GM21737 (cell line): ENCODE measurements at regions not wholly inside any gene's neighbourhood (a gene's known extent, or its start where the extent isn't known, plus 50 kb on each side); places are given as distances from the start of the nearest gene placed in this dataset.

ENCODE experiments used
- ATAC-seq: cut with Tn5 transposase; IDR thresholded peaks from one replicate; pipeline ENCODE4 v1.9.1; 2021; ENCODE audit warnings: mild to moderate bottlenecking, moderate library complexity; ENCODE audit not compliant: unreplicated experiment

GRCh38 chr22:48256776-48257684, 1494.6 kb downstream of the TBC1D22A start:
- ATAC-seq, result no peak

- no peak for ATAC-seq
Observed at GRCh38 chr22:48256041-48256739, 1493.7 kb downstream of the TBC1D22A start.

GRCh38 chr22:48254311-48254873, 1491.9 kb downstream of the TBC1D22A start:
- no peak for ATAC-seq

GRCh38 chr22:48253573-48253972, 1491.1 kb downstream of the TBC1D22A start:
- no peak for ATAC-seq

- ATAC-seq, result no peak
Observed at GRCh38 chr22:48253136-48253535, 1490.7 kb downstream of the TBC1D22A start.

GRCh38 chr22:48251629-48252028, 1489.2 kb downstream of the TBC1D22A start:
- no peak for ATAC-seq

GRCh38 chr22:48250937-48251530, 1488.6 kb downstream of the TBC1D22A start:
- ATAC-seq, result no peak

GRCh38 chr22:48250286-48250895, 1487.9 kb downstream of the TBC1D22A start:
- ATAC-seq, result no peak

- ATAC-seq, result no peak
Observed at GRCh38 chr22:48249713-48250268, 1487.3 kb downstream of the TBC1D22A start.

- ATAC-seq, result no peak
Observed at GRCh38 chr22:48248901-48249455, 1486.5 kb downstream of the TBC1D22A start.

GRCh38 chr22:48247829-48248228, 1485.4 kb downstream of the TBC1D22A start:
- no peak for ATAC-seq

GRCh38 chr22:48245196-48245485, 1482.7 kb downstream of the TBC1D22A start:
- no peak for ATAC-seq

GRCh38 chr22:48244388-48245195, 1482.1 kb downstream of the TBC1D22A start:
- no peak for ATAC-seq

- ATAC-seq, result no peak
Observed at GRCh38 chr22:48242461-48242864, 1480.0 kb downstream of the TBC1D22A start.

GRCh38 chr22:48241658-48242057, 1479.2 kb downstream of the TBC1D22A start:
- ATAC-seq, result no peak

- ATAC-seq, result no peak
Observed at GRCh38 chr22:48240935-48241230, 1478.4 kb downstream of the TBC1D22A start.

- no peak for ATAC-seq
Observed at GRCh38 chr22:48240148-48240934, 1477.9 kb downstream of the TBC1D22A start.

- ATAC-seq, result no peak
Observed at GRCh38 chr22:48239461-48240147, 1477.2 kb downstream of the TBC1D22A start.
